Medulla oblongata (tissue), 1 donor: ENCODE measurements at regions not wholly inside any gene's neighbourhood (a gene's known extent, or its start where the extent isn't known, plus 50 kb on each side); places are given as distances from the start of the nearest gene placed in this dataset.
"Not testable (repeated sequence)": the region's sequence is repeated elsewhere in the genome, so short reads cannot be mapped to it uniquely, and the experiment has no call there.

Source experiments
- DNase-seq: peaks from one replicate; pipeline ENCODE4 v3.0.0-alpha.2; 2015; ENCODE audit errors: extremely low spot score

- not testable (repeated sequence) for DNase-seq
Measured at GRCh38 chr13:46466074-46466473, 79.0 kb upstream of the RUBCNL start.

GRCh38 chr13:46463719-46464118 is 76.7 kb upstream of the RUBCNL start:
- DNase-seq = no peak

- not testable (repeated sequence) for DNase-seq
Measured at GRCh38 chr13:46460223-46460622, 73.2 kb upstream of the RUBCNL start.

- DNase-seq = not testable (repeated sequence)
Measured at GRCh38 chr13:46457255-46457654, 70.2 kb upstream of the RUBCNL start.

- DNase-seq = not testable (repeated sequence)
Measured at GRCh38 chr13:46455924-46456323, 68.9 kb upstream of the RUBCNL start.

GRCh38 chr13:46451145-46451544 is 64.1 kb upstream of the RUBCNL start:
- DNase-seq = not testable (repeated sequence)

- not testable (repeated sequence) for DNase-seq
Measured at GRCh38 chr13:46449949-46450348, 62.9 kb upstream of the RUBCNL start.

- not testable (repeated sequence) for DNase-seq
Measured at GRCh38 chr13:46448148-46448547, 61.1 kb upstream of the RUBCNL start.

- DNase-seq = not testable (repeated sequence)
Measured at GRCh38 chr13:46437808-46438404, 50.9 kb upstream of the RUBCNL start.
